ENCODE measurements at regions not wholly inside any gene's neighbourhood (a gene's known extent, or its start where the extent isn't known, plus 50 kb on each side); places are given as distances from the start of the nearest gene placed in this dataset.

- H3K9me3 ChIP-seq (ENCODE audit: insufficient read depth in 2 of 2, low read depth in 1 of 2, low read length in 1 of 2): peaks cover 0 to 3% of the 10 kb centered on the region in 2 experiments; a peak in 1 of 4 replicates
- CTCF ChIA-PET (ENCODE audit: partially characterized antibody): interaction anchor here (2.0 kb wide), 1 partner anchor 10 kb away, joined by 5 read pairs; no protein-coding TSS in a partner anchor
- H3K4me2 ChIP-seq (ENCODE audit: insufficient read depth in 1 of 2, low read depth in 2 of 2, low read length in 2 of 2): no peak overlapping the region
- H3K23ac ChIP-seq (ENCODE audit: insufficient read length): no peak overlapping the region
- H3K79me2 ChIP-seq (ENCODE audit: control insufficient read depth in 1 of 2, insufficient read depth in 2 of 2, low read length in 2 of 2): no peaks in the 10 kb centered on the region
- no peak for DNase-seq (ENCODE audit: low read depth in 1 of 2, low spot score in 2 of 2)
- H3K14ac ChIP-seq (ENCODE audit: insufficient read length): no peak overlapping the region
- H2AFZ ChIP-seq (ENCODE audit: low read length): no peak overlapping the region
- H2BK15ac ChIP-seq (ENCODE audit: low read length): no peak overlapping the region
- no peak overlapping the region for H3K27ac ChIP-seq (ENCODE audit: low read depth, low read length)
- no peak for FAIRE-seq
- H3K36me3 ChIP-seq (ENCODE audit: control insufficient read depth in 2 of 4, insufficient read depth in 4 of 4, low read length in 3 of 4): no peaks in the 10 kb centered on the region
- no peaks in the 10 kb centered on the region for H3K27me3 ChIP-seq (replicated peaks in 1 of 4; ENCODE audit: control insufficient read depth in 3 of 4, extremely low read depth in 1 of 4, insufficient read depth in 3 of 4, low read length in 3 of 4)
- no peak overlapping the region for H4K5ac ChIP-seq (ENCODE audit: insufficient read length, low read depth, low read length)
- no peak overlapping the region for H3K18ac ChIP-seq (ENCODE audit: extremely low read depth, low read length)
- POLR2A ChIA-PET (ENCODE audit: partially characterized antibody): no interaction called here
- H3K9ac ChIP-seq (replicated peaks in 1 of 4; ENCODE audit: extremely low read depth in 1 of 4, low read depth in 3 of 4, low read length in 3 of 4): no peak overlapping the region
- H2BK5ac ChIP-seq (ENCODE audit: low read depth, low read length): no peak overlapping the region
- no peak overlapping the region for H2BK120ac ChIP-seq (replicated peaks; ENCODE audit: low read depth, low read length)
- H4K91ac ChIP-seq (replicated peaks; ENCODE audit: insufficient read length, low read length): no peak overlapping the region
- no peak overlapping the region for H4K8ac ChIP-seq (ENCODE audit: extremely low read depth, insufficient read depth, low read length)
- no peak overlapping the region for H3K56ac ChIP-seq (replicated peaks; ENCODE audit: insufficient read length, low read depth, low read length)
- no peaks in the 10 kb centered on the region for H4K20me1 ChIP-seq (replicated peaks in 1 of 2; ENCODE audit: control insufficient read depth in 1 of 2, insufficient read depth in 2 of 2, low read length in 2 of 2)
- no peak overlapping the region for H2BK12ac ChIP-seq (ENCODE audit: low read depth, low read length)
- H3K4me1 ChIP-seq (replicated peaks in 1 of 4; ENCODE audit: control insufficient read depth in 3 of 4, insufficient read depth in 4 of 4, low read length in 3 of 4): no peaks in the 10 kb centered on the region
- H2AK5ac ChIP-seq (ENCODE audit: low read depth, low read length): no peak overlapping the region
- WGBS, 2 experiments (ENCODE audit: extremely low coverage in 1 of 2, insufficient coverage in 1 of 2, insufficient read length in 1 of 2, insufficient replicate concordance in 2 of 2, low coverage in 1 of 2, low lambda C conversion rate in 2 of 2, missing lambda C conversion rate in 1 of 2): 83% methylated on average over 4 of the region's 4 CpGs; no CpG with 5 or more reads in 1 of the 2 experiments
- TF ChIP-seq E2F6 (IDR thresholded peaks at IDR 0.05): no peak
- no peak for TF ChIP-seq PHF8 (conservative IDR thresholded peaks at IDR 0.05; ENCODE audit: low read depth, low read length)
- no peak for TF ChIP-seq EGR1 (IDR thresholded peaks at IDR 0.05; ENCODE audit: borderline replicate concordance, low read depth, low read length)
- H3K4me3 ChIP-seq (ENCODE audit: extremely low read depth in 1 of 4, insufficient read depth in 2 of 4, low read depth in 3 of 4, low read length in 4 of 4): no peak overlapping the region
- no peaks in the 10 kb centered on the region for H3K79me1 ChIP-seq (ENCODE audit: low read depth, low read length)
- H3K23me2 ChIP-seq (ENCODE audit: low read depth, low read length): no peaks in the 10 kb centered on the region
- no peak overlapping the region for H3K4ac ChIP-seq (replicated peaks; ENCODE audit: insufficient read length, low read depth, low read length)
- no peak overlapping the region for H2BK20ac ChIP-seq (ENCODE audit: low read length)
These were observed 169.1 kb upstream of the MAST4 start for GRCh38 chr5:66427139-66427442.
